Mesenchymal stem cell (in vitro differentiated cells and primary cell): ENCODE measurements at regions not wholly inside any gene's neighbourhood (a gene's known extent, or its start where the extent isn't known, plus 50 kb on each side); places are given as distances from the start of the nearest gene placed in this dataset.
"Not testable (repeated sequence)": the region's sequence is repeated elsewhere in the genome, so short reads cannot be mapped to it uniquely, and the experiment has no call there.

Source experiments
- DNase-seq: peaks from one replicate; pipeline ENCODE4 v3.0.0-alpha.2; 2013
- H2AFZ ChIP-seq: one replicate; pipeline ENCODE4 v1.6.1; 2013; ENCODE audit warnings: low read depth, mild to moderate bottlenecking, control low read depth, inconsistent platforms, low read length, moderate library complexity
- H2AK5ac ChIP-seq: 2 replicates; pipeline ENCODE4 v1.6.1; 2013; ENCODE audit warnings: low read length, moderate library complexity, mild to moderate bottlenecking, inconsistent platforms; ENCODE audit not compliant: severe bottlenecking
- H2BK120ac ChIP-seq: one replicate; pipeline ENCODE4 v1.6.1; 2013; ENCODE audit warnings: low read depth, mild to moderate bottlenecking, inconsistent platforms, low read length, moderate library complexity
- H2BK12ac ChIP-seq, 2 experiments: one replicate each; pipeline ENCODE4 v1.6.1; 2013; ENCODE audit warnings: inconsistent platforms in 2 of 2, low read length in 2 of 2, mild to moderate bottlenecking in 2 of 2, moderate library complexity in 2 of 2, control low read depth in 1 of 2
- H2BK15ac ChIP-seq: one replicate; pipeline ENCODE4 v1.6.1; 2013; ENCODE audit warnings: mild to moderate bottlenecking, low read depth, inconsistent platforms; ENCODE audit not compliant: poor library complexity, severe bottlenecking
- H2BK5ac ChIP-seq: 2 replicates; pipeline ENCODE4 v1.6.1; 2013; ENCODE audit warnings: low read depth, mild to moderate bottlenecking, low read length, control low read depth, inconsistent platforms; ENCODE audit not compliant: poor library complexity, severe bottlenecking
- H3K14ac ChIP-seq, 2 experiments: one replicate each; pipeline ENCODE4 v1.6.1; 2013; ENCODE audit warnings: inconsistent platforms in 2 of 2, low read length in 2 of 2, control low read depth in 1 of 2, mild to moderate bottlenecking in 1 of 2, moderate library complexity in 1 of 2
- H3K18ac ChIP-seq, 2 experiments: one replicate each; pipeline ENCODE4 v1.6.1; 2013; ENCODE audit warnings: inconsistent platforms in 2 of 2, low read length in 2 of 2, control low read depth in 1 of 2, low read depth in 1 of 2, mild to moderate bottlenecking in 1 of 2
- H3K23ac ChIP-seq, 2 experiments: one replicate each; pipeline ENCODE4 v1.6.1; 2013; ENCODE audit warnings: inconsistent platforms in 2 of 2, low read length in 2 of 2, mild to moderate bottlenecking in 2 of 2, moderate library complexity in 2 of 2, control low read depth in 1 of 2
- H3K27ac ChIP-seq: 2 replicates; pipeline ENCODE4 v1.5.1; 2013; ENCODE audit warnings: mild to moderate bottlenecking, moderate library complexity, low read length, control low read depth, inconsistent platforms; ENCODE audit not compliant: poor library complexity, severe bottlenecking
- H3K27me3 ChIP-seq, 2 experiments: 2 replicates each; pipeline versions ENCODE4 v1.6.1 to v1.7.0; 2013; ENCODE audit warnings: low read length in 2 of 2, mild to moderate bottlenecking in 2 of 2, moderate library complexity in 2 of 2, control low read depth in 1 of 2, inconsistent platforms in 1 of 2; ENCODE audit not compliant: control insufficient read depth in 1 of 2, insufficient read depth in 1 of 2
- H3K36me3 ChIP-seq, 2 experiments: 2 replicates each; pipeline versions ENCODE4 v1.6.1 to v1.7.0; 2013; ENCODE audit warnings: low read length in 2 of 2, control low read depth in 1 of 2, inconsistent platforms in 1 of 2, low read depth in 1 of 2, mild to moderate bottlenecking in 1 of 2; ENCODE audit not compliant: insufficient read depth in 2 of 2, control insufficient read depth in 1 of 2
- H3K4ac ChIP-seq, 2 experiments: one replicate each; pipeline ENCODE4 v1.6.1; 2013; ENCODE audit warnings: inconsistent platforms in 2 of 2, low read length in 2 of 2, mild to moderate bottlenecking in 2 of 2, moderate library complexity in 2 of 2, control low read depth in 1 of 2, low read depth in 1 of 2
- H3K4me1 ChIP-seq: 2 replicates; pipeline ENCODE4 v1.6.1; 2013; ENCODE audit warnings: low read depth, low read length, control low read depth; ENCODE audit not compliant: control insufficient read depth, insufficient read depth
- H3K4me2 ChIP-seq: 2 replicates; pipeline ENCODE4 v1.6.1; 2013; ENCODE audit warnings: low read length, mild to moderate bottlenecking, inconsistent platforms; ENCODE audit not compliant: poor library complexity, severe bottlenecking
- H3K4me3 ChIP-seq, 2 experiments: 2 replicates each; pipeline versions ENCODE4 v1.5.1 to v1.7.0; 2013; ENCODE audit warnings: low read length in 2 of 2, mild to moderate bottlenecking in 2 of 2, control low read depth in 1 of 2, low read depth in 1 of 2; ENCODE audit not compliant: insufficient read depth in 1 of 2
- H3K79me1 ChIP-seq: replicated peaks from 2 replicates; pipeline ENCODE4 v1.6.1; 2013; ENCODE audit warnings: mild to moderate bottlenecking, control low read depth, low read length, inconsistent platforms; ENCODE audit not compliant: poor library complexity, severe bottlenecking
- H3K9ac ChIP-seq: 2 replicates; pipeline ENCODE4 v1.7.0; 2013; ENCODE audit warnings: mild to moderate bottlenecking, low read length, moderate library complexity
- H3K9me3 ChIP-seq: 2 replicates; pipeline ENCODE4 v1.7.0; 2013; ENCODE audit warnings: mild to moderate bottlenecking, low read length; ENCODE audit not compliant: control insufficient read depth
- H4K8ac ChIP-seq: one replicate; pipeline ENCODE4 v1.6.1; 2013; ENCODE audit warnings: inconsistent platforms, mild to moderate bottlenecking, low read length, moderate library complexity
- H4K91ac ChIP-seq: one replicate; pipeline ENCODE4 v1.6.1; 2013; ENCODE audit warnings: mild to moderate bottlenecking, low read length, inconsistent platforms
- WGBS: methylation state at CpG from one replicate; pipeline ENCODE4 v1.1.7; 2013; ENCODE audit warnings: mixed read lengths; 5-methylcytosine and 5-hydroxymethylcytosine counted together

DNA sequence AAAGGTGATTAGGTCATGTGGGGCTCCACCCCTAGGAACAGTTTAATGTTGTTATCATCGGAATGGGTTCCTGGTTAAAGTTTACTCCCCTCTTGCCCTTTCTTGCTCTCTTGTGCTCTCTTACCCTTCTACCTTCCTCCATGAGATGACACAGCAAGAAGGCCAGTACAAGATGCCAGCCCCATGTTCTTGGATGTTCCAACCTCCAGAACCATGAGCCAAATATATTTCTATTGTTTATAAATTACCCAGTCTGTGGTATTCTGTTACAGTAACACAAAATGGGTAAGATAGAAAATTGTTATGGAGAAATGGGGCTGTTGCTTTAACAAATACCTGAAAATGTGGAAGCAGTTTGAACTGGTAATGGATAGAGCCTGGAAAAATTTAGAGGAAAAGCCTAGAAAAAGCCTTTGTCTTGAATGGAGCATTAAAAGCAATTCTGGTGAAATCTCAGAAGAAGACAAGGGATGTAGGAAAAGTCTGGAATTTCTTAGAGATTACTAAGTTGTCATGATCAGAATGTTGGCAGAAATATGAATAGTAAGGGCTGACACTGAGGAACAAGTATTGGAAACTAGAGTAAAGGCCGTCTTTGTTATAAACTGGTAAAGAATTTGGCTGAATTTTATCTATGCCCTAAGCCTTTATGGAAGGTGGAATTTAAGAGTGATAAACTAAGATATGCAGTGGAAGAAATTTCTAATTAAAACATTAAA is 53.5 kb upstream of the TSC22D1 start:
- 87% methylated on average over 2 of the region's 2 CpGs for WGBS

DNA sequence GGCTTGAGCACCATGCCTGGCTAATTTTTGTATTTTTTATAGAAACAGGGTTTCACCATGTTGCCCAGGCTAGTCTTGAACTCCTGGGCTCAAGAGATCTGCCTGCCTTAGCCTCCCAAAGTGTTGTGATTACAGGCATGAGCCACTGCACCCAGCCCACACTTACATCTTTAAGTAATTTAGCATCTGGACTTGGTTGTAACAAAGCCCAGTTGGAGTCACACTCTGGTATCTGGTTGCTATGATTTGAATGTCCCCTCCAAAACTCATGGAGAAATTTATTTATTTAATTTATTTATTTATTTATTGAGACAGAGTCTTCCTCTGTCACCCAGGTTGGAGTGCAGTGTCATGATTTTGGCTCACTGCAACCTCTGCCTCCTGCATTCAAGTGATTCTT is 52.7 kb upstream of the TSC22D1 start:
- H3K18ac ChIP-seq, H2BK12ac ChIP-seq: not testable (repeated sequence)

More for the DNA sequence above, 53.5 kb upstream of the TSC22D1 start:
- Histone ChIP-seq H2BK12ac (no peak overlapping the region), H3K27ac (no peak overlapping the region), H3K18ac (no peak overlapping the region), H3K4me2 (no peak overlapping the region), H4K91ac (no peak overlapping the region), H3K14ac (no peak overlapping the region), H3K9ac (peak overlapping the region; percentile 65), H3K27me3 (no peaks in the 10 kb centered on the region), H2BK5ac (no peak overlapping the region), H3K79me1 (no peaks in the 10 kb centered on the region), H3K4me3 (no peak overlapping the region), H2BK120ac (no peak overlapping the region), H3K4me1 (no peaks in the 10 kb centered on the region), H3K23ac (no peak overlapping the region), H2AFZ (no peak overlapping the region), H4K8ac (no peak overlapping the region), H3K9me3 (no peaks in the 10 kb centered on the region), H3K36me3 (no peaks in the 10 kb centered on the region), H3K4ac (no peak overlapping the region), H2BK15ac (no peak overlapping the region), H2AK5ac (no peak overlapping the region)
- DNase-seq, result no peak

DNA sequence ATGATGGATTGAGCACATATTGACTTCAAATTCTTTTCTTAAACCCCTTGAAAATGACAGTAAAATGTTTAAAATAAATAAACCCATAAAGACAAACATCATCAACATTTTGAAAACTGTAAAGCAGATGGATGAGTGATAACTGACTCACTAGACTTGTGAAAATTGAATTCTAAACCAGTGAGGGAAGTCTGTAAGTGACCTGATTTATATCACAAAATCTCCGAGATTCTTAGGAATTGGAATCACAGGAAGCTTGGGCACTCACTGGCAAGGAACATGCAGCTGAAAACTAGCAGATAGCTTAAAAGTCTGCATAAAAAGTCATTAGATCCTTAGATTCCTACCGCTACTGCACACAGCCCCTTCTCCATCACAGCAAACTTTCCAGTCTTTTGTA is 51.3 kb upstream of the TSC22D1 start:
- Histone ChIP-seq H3K4ac (no peak overlapping the region), H3K36me3 (no peaks in the 10 kb centered on the region), H3K27ac (no peak overlapping the region), H3K27me3 (no peaks in the 10 kb centered on the region), H3K79me1 (no peaks in the 10 kb centered on the region), H2BK12ac (no peak overlapping the region), H3K14ac (no peak overlapping the region), H3K4me3 (no peak overlapping the region), H3K4me1 (no peaks in the 10 kb centered on the region), H3K9me3 (no peaks in the 10 kb centered on the region), H3K23ac (no peak overlapping the region), H2BK120ac (no peak overlapping the region), H4K8ac (no peak overlapping the region), H2BK5ac (no peak overlapping the region), H3K4me2 (no peak overlapping the region), H2BK15ac (no peak overlapping the region), H4K91ac (no peak overlapping the region), H2AFZ (no peak overlapping the region), H2AK5ac (no peak overlapping the region), H3K18ac (no peak overlapping the region), H3K9ac (no peak overlapping the region)
- DNase-seq, result no peak
- 72% methylated on average over 2 of the region's 2 CpGs for WGBS

More for the DNA sequence above, 52.7 kb upstream of the TSC22D1 start:
- H2BK5ac ChIP-seq, H3K23ac ChIP-seq, H3K79me1 ChIP-seq, H3K4me1 ChIP-seq, H3K27ac ChIP-seq, H4K91ac ChIP-seq, H2AFZ ChIP-seq, H3K36me3 ChIP-seq, H3K4me3 ChIP-seq, H4K8ac ChIP-seq, H3K27me3 ChIP-seq, H3K4ac ChIP-seq, DNase-seq, H2BK120ac ChIP-seq, H3K14ac ChIP-seq, H3K9me3 ChIP-seq, H3K4me2 ChIP-seq, H2AK5ac ChIP-seq, H2BK15ac ChIP-seq: not testable (repeated sequence)
- H3K9ac ChIP-seq, result peak overlapping the region; percentile 65

DNA sequence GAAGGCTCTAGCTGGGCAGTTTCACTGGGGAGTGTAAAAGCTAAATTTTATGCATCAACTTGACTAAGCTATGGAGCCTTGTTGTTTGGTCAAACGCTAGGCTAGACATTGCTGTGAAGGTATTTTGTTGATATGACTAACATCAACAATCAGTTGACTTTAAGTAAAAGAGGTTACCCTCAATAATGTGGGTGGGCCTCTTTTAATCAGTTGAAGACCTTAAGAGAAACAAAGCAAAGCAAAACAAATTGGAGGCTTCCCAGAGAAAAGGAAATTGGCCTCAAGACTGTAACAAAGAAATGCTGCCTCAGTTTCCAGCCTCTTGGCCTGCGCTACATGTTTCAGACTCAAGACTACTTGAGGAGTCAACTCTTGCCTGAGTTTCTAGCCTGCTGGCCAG is 50.0 kb upstream of the TSC22D1 start:
- Histone ChIP-seq H2BK12ac (no peak overlapping the region), H2BK15ac (no peak overlapping the region), H4K91ac (no peak overlapping the region), H3K9ac (no peak overlapping the region), H3K4ac (no peak overlapping the region), H3K4me2 (no peak overlapping the region), H3K36me3 (no peaks in the 10 kb centered on the region), H3K18ac (no peak overlapping the region), H3K9me3 (no peaks in the 10 kb centered on the region), H3K23ac (no peak overlapping the region), H2AFZ (no peak overlapping the region), H4K8ac (no peak overlapping the region), H3K27ac (no peak overlapping the region), H3K79me1 (no peaks in the 10 kb centered on the region), H3K14ac (no peak overlapping the region), H3K4me3 (no peak overlapping the region), H3K27me3 (no peaks in the 10 kb centered on the region), H2BK120ac (no peak overlapping the region), H3K4me1 (no peaks in the 10 kb centered on the region), H2BK5ac (no peak overlapping the region), H2AK5ac (no peak overlapping the region)
- 86% methylated on average over 2 of the region's 2 CpGs for WGBS
- no peak for DNase-seq
